GM23248 (cell line): ENCODE measurements at regions not wholly inside any gene's neighbourhood (a gene's known extent, or its start where the extent isn't known, plus 50 kb on each side); places are given as distances from the start of the nearest gene placed in this dataset.

Source experiments
- DNase-seq: peaks from one replicate; pipeline ENCODE4 v3.0.0-alpha.2; 2015
- H2AFZ ChIP-seq: fragments of 200-600 bp; sonication (generic); 2 replicates; pipeline ENCODE4 v1.6.1; 2016; ENCODE audit warnings: antibody characterized with exemption
- H3F3A ChIP-seq: fragments of 200-600 bp; sonication (generic); 2 replicates; pipeline ENCODE4 v1.6.1; 2016; ENCODE audit warnings: mild to moderate bottlenecking, antibody characterized with exemption, mixed run types; ENCODE audit not compliant: insufficient read depth
- H3K27ac ChIP-seq: fragments of 200-600 bp; sonication (generic); 2 replicates; pipeline ENCODE4 v1.5.1; 2016; ENCODE audit warnings: mild to moderate bottlenecking
- H3K27me3 ChIP-seq: fragments of 200-600 bp; sonication (generic); replicated peaks from 2 replicates; pipeline ENCODE4 v1.6.1; 2016; ENCODE audit warnings: mild to moderate bottlenecking; ENCODE audit not compliant: insufficient read depth
- H3K36me3 ChIP-seq: fragments of 200-600 bp; sonication (generic); 2 replicates; pipeline ENCODE4 v1.6.1; 2016; ENCODE audit warnings: low read depth, mild to moderate bottlenecking
- H3K4me1 ChIP-seq: fragments of 200-600 bp; sonication (generic); 2 replicates; pipeline ENCODE4 v1.6.1; 2016; ENCODE audit warnings: mild to moderate bottlenecking; ENCODE audit not compliant: insufficient read depth
- H3K4me2 ChIP-seq: fragments of 200-600 bp; sonication (generic); one replicate; pipeline ENCODE4 v1.6.1; 2016; ENCODE audit warnings: mild to moderate bottlenecking; ENCODE audit not compliant: unreplicated experiment
- H3K4me3 ChIP-seq: fragments of 200-600 bp; sonication (generic); 2 replicates; pipeline ENCODE4 v1.5.1; 2016; ENCODE audit warnings: mild to moderate bottlenecking
- H3K79me2 ChIP-seq: fragments of 200-600 bp; sonication (generic); 2 replicates; pipeline ENCODE4 v1.6.1; 2016; ENCODE audit warnings: mild to moderate bottlenecking; ENCODE audit not compliant: insufficient read depth
- H3K9ac ChIP-seq: fragments of 200-600 bp; sonication (generic); 2 replicates; pipeline ENCODE4 v1.6.1; 2016; ENCODE audit warnings: mild to moderate bottlenecking
- H3K9me2 ChIP-seq: fragments of 200-600 bp; sonication (generic); 2 replicates; pipeline ENCODE4 v1.6.1; 2016; ENCODE audit warnings: mixed run types, mild to moderate bottlenecking, moderate library complexity; ENCODE audit not compliant: insufficient read depth
- H3K9me3 ChIP-seq: fragments of 200-600 bp; sonication (generic); one replicate; pipeline ENCODE4 v1.6.1; 2017; ENCODE audit warnings: low read depth
- H4K20me1 ChIP-seq: fragments of 200-600 bp; sonication (generic); 2 replicates; pipeline ENCODE4 v1.6.0; 2016; ENCODE audit not compliant: insufficient read depth
- EZH2 ChIP-seq: fragments of 200-600 bp; sonication (generic); IDR thresholded peaks from 2 replicates; pipeline ENCODE4 v1.6.1; 2018; ENCODE audit warnings: antibody characterized with exemption, mild to moderate bottlenecking; ENCODE audit not compliant: insufficient read depth, poor library complexity, severe bottlenecking
- EZH2phosphoT487 ChIP-seq: fragments of 200-600 bp; sonication (generic); IDR thresholded peaks from 2 replicates; pipeline ENCODE4 v1.6.1; 2018; ENCODE audit warnings: antibody characterized with exemption, moderate library complexity, mild to moderate bottlenecking, low read depth; ENCODE audit not compliant: insufficient read depth
- whole genome bisulfite sequencing, 2 experiments: methylation state at CpG; one replicate each; pipeline ENCODE4 v1.1.6; 2015 to 2017; ENCODE audit warnings: low lambda C conversion rate in 2 of 2, low coverage in 1 of 2; ENCODE audit errors: missing lambda C conversion rate in 2 of 2; 5-methylcytosine and 5-hydroxymethylcytosine counted together
- in situ Hi-C: fragments of 300-500 bp; cut with MboI; formaldehyde crosslinking; loops from 2 replicates; pipeline ENCODE4 v1.15.0; 2020

- WGBS, 2 experiments = 33 to 52% methylated on average over 2 of the region's 2 CpGs
- no peaks in the 10 kb centered on the region for H3K9me3 ChIP-seq
- H3K36me3 ChIP-seq = no peaks in the 10 kb centered on the region
- no peak overlapping the region for H3K9ac ChIP-seq
- peaks cover 10% of the 10 kb centered on the region; the same call in 1 of the 2 replicates for H3K27me3 ChIP-seq
- DNase-seq = no peak
- no peak for TF ChIP-seq EZH2phosphoT487
- TF ChIP-seq EZH2 = no peak
- no peaks in the 10 kb centered on the region for H4K20me1 ChIP-seq
- no peaks in the 10 kb centered on the region for H3F3A ChIP-seq
- in situ Hi-C loops = no loop called here
- no peaks in the 10 kb centered on the region for H3K4me1 ChIP-seq
- no peaks in the 10 kb centered on the region for H3K79me2 ChIP-seq
- H2AFZ ChIP-seq = no peak overlapping the region
- no peak overlapping the region for H3K4me3 ChIP-seq
- H3K27ac ChIP-seq = no peak overlapping the region
- no peak overlapping the region for H3K4me2 ChIP-seq
- H3K9me2 ChIP-seq = no peaks in the 10 kb centered on the region
Measured at GRCh38 chr4:56218230-56218895, 168.9 kb downstream of the AASDH start.

DNA sequence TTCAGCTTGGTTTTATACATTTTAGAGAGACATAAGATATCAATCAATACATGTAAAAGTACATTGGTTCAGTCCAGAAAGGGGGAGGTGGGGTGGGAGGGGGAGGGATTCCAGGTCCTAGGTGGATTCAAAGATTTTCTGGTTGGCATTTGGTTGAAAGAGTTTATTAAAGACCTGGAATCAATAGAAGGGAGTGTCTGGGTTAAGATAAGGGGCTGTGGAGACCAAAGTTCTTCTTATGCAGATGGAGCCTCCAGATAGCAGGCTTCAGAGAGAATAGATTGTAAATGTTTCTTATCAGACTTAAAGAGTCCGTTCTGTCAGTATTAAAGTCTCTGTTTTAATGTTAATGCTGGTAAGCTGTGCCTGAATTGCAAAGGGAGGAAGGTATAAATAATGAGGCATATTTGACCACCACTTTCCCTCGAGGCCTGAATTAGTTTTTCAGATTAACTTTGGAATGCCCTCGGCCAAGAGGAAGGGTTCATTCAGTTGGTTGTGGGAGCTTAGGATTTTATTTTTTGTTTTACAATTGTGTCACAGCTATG lies 169.9 kb downstream of the AASDH start:
- no peaks in the 10 kb centered on the region for H3K4me1 ChIP-seq
- H3K27ac ChIP-seq = no peak overlapping the region
- peaks cover 10% of the 10 kb centered on the region; the same call in 1 of the 2 replicates for H3K27me3 ChIP-seq
- no peaks in the 10 kb centered on the region for H3F3A ChIP-seq
- H3K4me3 ChIP-seq = no peak overlapping the region
- no peaks in the 10 kb centered on the region for H4K20me1 ChIP-seq
- H3K9ac ChIP-seq = no peak overlapping the region
- H2AFZ ChIP-seq = no peak overlapping the region
- no peak for TF ChIP-seq EZH2
- no peak for TF ChIP-seq EZH2phosphoT487
- no peaks in the 10 kb centered on the region for H3K36me3 ChIP-seq
- in situ Hi-C loops = no loop called here
- H3K4me2 ChIP-seq = no peak overlapping the region
- no peak for DNase-seq
- H3K9me3 ChIP-seq = no peaks in the 10 kb centered on the region
- no peaks in the 10 kb centered on the region for H3K9me2 ChIP-seq
- no peaks in the 10 kb centered on the region for H3K79me2 ChIP-seq
- WGBS, 2 experiments = 13 to 15% methylated on average over 3 of the region's 3 CpGs

DNA sequence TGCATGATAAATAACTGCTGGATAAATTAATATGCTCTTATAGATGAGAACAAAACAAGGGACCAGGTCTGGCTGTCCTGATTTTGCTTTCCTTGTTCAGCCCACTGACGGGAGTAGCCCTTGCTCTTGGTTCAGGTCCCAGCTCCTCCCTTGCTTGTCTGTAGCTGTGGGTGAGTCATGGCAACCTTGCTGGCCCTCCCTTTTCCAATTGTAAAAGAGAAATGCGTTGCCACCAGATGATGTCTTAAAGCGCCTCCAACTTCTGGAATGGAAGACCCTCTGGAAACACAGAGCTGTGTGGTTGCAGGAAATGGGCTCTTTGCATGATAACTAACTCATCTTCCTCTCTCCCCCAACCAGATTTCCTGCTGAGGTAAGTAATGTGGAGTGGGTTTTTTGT lies 171.4 kb downstream of the AASDH start:
- 0% methylated on average over 3 of the region's 3 CpGs for WGBS, 2 experiments
- DNase-seq = peak; percentile 66
- Histone ChIP-seq H3K4me2 (no peak overlapping the region), H3K4me1 (no peaks in the 10 kb centered on the region), H3K4me3 (no peak overlapping the region), H3K27me3 (peaks cover 8% of the 10 kb centered on the region; the same call in 1 of the 2 replicates), H3K9me2 (no peaks in the 10 kb centered on the region), H4K20me1 (no peaks in the 10 kb centered on the region), H3K79me2 (no peaks in the 10 kb centered on the region), H3K27ac (no peak overlapping the region), H3K36me3 (no peaks in the 10 kb centered on the region), H3K9ac (no peak overlapping the region), H2AFZ (no peak overlapping the region), H3K9me3 (no peaks in the 10 kb centered on the region), H3F3A (no peaks in the 10 kb centered on the region)
- TF ChIP-seq EZH2phosphoT487 (no peak), EZH2 (no peak)
- in situ Hi-C loops = no loop called here

GRCh38 chr4:56215141-56215783 lies 172.0 kb downstream of the AASDH start:
- Histone ChIP-seq H3K9me3 (no peaks in the 10 kb centered on the region), H3K27me3 (peaks cover 8% of the 10 kb centered on the region; the same call in 1 of the 2 replicates), H3K9me2 (no peaks in the 10 kb centered on the region), H3K4me1 (no peaks in the 10 kb centered on the region), H3K36me3 (no peaks in the 10 kb centered on the region), H2AFZ (no peak overlapping the region), H3K9ac (no peak overlapping the region), H3K4me3 (no peak overlapping the region), H3K79me2 (no peaks in the 10 kb centered on the region), H4K20me1 (no peaks in the 10 kb centered on the region), H3K27ac (no peak overlapping the region), H3F3A (no peaks in the 10 kb centered on the region), H3K4me2 (no peak overlapping the region)
- in situ Hi-C loops = no loop called here
- 17 to 25% methylated on average over 4 of the region's 4 CpGs for WGBS, 2 experiments
- TF ChIP-seq EZH2phosphoT487 = no peak
- no peak for TF ChIP-seq EZH2
- no peak for DNase-seq
